HCT116 (cell line): ENCODE measurements at regions not wholly inside any gene's neighbourhood (a gene's known extent, or its start where the extent isn't known, plus 50 kb on each side); places are given as distances from the start of the nearest gene placed in this dataset.
"Not testable (repeated sequence)": the region's sequence is repeated elsewhere in the genome, so short reads cannot be mapped to it uniquely, and the experiment has no call there.

Experiments used
- CTCF ChIP-seq, 3 experiments: fragments of 200-600 bp in 1 of 3; sonication (generic) in 1 of 3; IDR thresholded peaks in 2 of 3; conservative IDR thresholded peaks in 1 of 3; 2 replicates each; pipeline ENCODE4 v1.5.1; 2012 to 2017; ENCODE audit warnings: low read depth in 2 of 3, low read length in 2 of 3, antibody characterized with exemption in 1 of 3, borderline replicate concordance in 1 of 3, control low read depth in 1 of 3, mild to moderate bottlenecking in 1 of 3, mixed read lengths in 1 of 3, mixed run types in 1 of 3, moderate library complexity in 1 of 3; ENCODE audit not compliant: insufficient read depth in 1 of 3
- EZH2phosphoT487 ChIP-seq: fragments of 200-600 bp; IDR thresholded peaks from 2 replicates; pipeline ENCODE4 v1.6.1; 2018; ENCODE audit warnings: antibody characterized with exemption, borderline replicate concordance
- MAX ChIP-seq: IDR thresholded peaks from 2 replicates; pipeline ENCODE4 v1.6.1; 2012
- POLR2A ChIP-seq: IDR thresholded peaks from 2 replicates; pipeline ENCODE4 v1.7.0; 2011; ENCODE audit warnings: borderline replicate concordance; ENCODE audit not compliant: insufficient read depth, insufficient read length; ENCODE audit errors: extremely low read depth
- RAD21 ChIP-seq: IDR thresholded peaks from 2 replicates; pipeline ENCODE4 v1.6.1; 2012; ENCODE audit warnings: low read depth, mild to moderate bottlenecking
- SIN3A ChIP-seq: IDR thresholded peaks from 2 replicates; pipeline ENCODE4 v1.6.1; 2012; ENCODE audit warnings: low read depth
- YY1 ChIP-seq: IDR thresholded peaks from 2 replicates; pipeline ENCODE4 v1.6.1; 2011; ENCODE audit warnings: low read length, low read depth, moderate library complexity, mild to moderate bottlenecking; ENCODE audit not compliant: insufficient replicate concordance; ENCODE audit errors: extremely low read depth
- ZNF274 ChIP-seq: fragments of 200-500 bp; sonication (Bioruptor generic); IDR thresholded peaks from 2 replicates; pipeline ENCODE4 v1.6.1; 2014; ENCODE audit warnings: mild to moderate bottlenecking, low read depth, low read length, inconsistent platforms

DNA sequence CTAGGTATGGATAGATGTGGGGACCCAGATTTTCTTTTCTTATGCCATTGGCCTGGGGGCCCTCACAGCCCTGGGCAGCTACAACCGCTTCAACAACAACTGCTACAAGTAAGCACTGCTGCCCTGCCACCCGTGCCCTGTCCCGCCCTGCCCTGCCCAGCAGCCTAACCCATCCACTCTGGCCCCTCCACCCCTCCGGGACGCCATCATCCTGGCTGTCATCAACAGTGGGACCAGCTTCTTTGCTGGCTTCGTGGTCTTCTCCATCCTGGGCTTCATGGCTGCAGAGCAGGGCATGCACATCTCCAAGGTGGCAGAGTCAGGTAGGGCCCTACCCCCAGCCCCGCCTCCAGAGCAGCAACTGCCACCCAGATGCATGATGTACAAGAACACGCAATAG lies 521.3 kb downstream of the TP53TG3F start:
- TF ChIP-seq CTCF (IDR thresholded peaks at IDR 0.05 in 2 of 3, conservative IDR thresholded peaks at IDR 0.05 in 1 of 3; ENCODE audit: borderline replicate concordance in 1 of 3, insufficient read depth in 1 of 3, low read depth in 2 of 3, low read length in 2 of 3); MAX; SIN3A; POLR2A; ZNF274; YY1; EZH2phosphoT487; RAD21: not testable (repeated sequence)
